ENCODE measurements at regions not wholly inside any gene's neighbourhood (a gene's known extent, or its start where the extent isn't known, plus 50 kb on each side); places are given as distances from the start of the nearest gene placed in this dataset.

GRCh38 chr9:99465231-99465907 is 243.3 kb downstream of the SEC61B start:
- no peak for TF ChIP-seq POLR2A (IDR thresholded peaks at IDR 0.05)
- TF ChIP-seq CTCF (IDR thresholded peaks at IDR 0.05), result no peak
- Histone ChIP-seq H3K36me3 (no peaks in the 10 kb centered on the region), H3K4me1 (peaks cover 0 to 11% of the 10 kb centered on the region in 2 donors), H3K27me3 (no peaks in the 10 kb centered on the region), H3K9me3 (no peaks in the 10 kb centered on the region), H3K4me3 (no peak overlapping the region), H3K27ac (peak overlapping the region; percentile 42 to 63)
- peak in 1 of 2 donors; percentile 37 for DNase-seq
- intact Hi-C loops (cut with DNase I; ENCODE audit: low total_unique reads), result no loop called here

GRCh38 chr9:99466104-99466503 is 244.0 kb downstream of the SEC61B start:
- TF ChIP-seq POLR2A (IDR thresholded peaks at IDR 0.05), result no peak
- no peak for TF ChIP-seq CTCF (IDR thresholded peaks at IDR 0.05)
- peaks cover 0 to 11% of the 10 kb centered on the region in 2 donors for H3K4me1 ChIP-seq
- peak overlapping the region; percentile 42 to 63 for H3K27ac ChIP-seq
- DNase-seq, result no peak
- H3K4me3 ChIP-seq, result no peak overlapping the region
- H3K27me3 ChIP-seq, result no peaks in the 10 kb centered on the region
- H3K9me3 ChIP-seq, result no peaks in the 10 kb centered on the region
- intact Hi-C loops (cut with DNase I; ENCODE audit: low total_unique reads), result no loop called here
- H3K36me3 ChIP-seq, result no peaks in the 10 kb centered on the region

- H3K4me3 ChIP-seq, result no peak overlapping the region
- H3K36me3 ChIP-seq, result no peaks in the 10 kb centered on the region
- intact Hi-C loops (cut with DNase I; ENCODE audit: low total_unique reads), result no loop called here
- peaks cover 0 to 11% of the 10 kb centered on the region in 2 donors for H3K4me1 ChIP-seq
- no peak overlapping the region for H3K27ac ChIP-seq
- DNase-seq, result no peak
- TF ChIP-seq CTCF (IDR thresholded peaks at IDR 0.05) (no peak), POLR2A (IDR thresholded peaks at IDR 0.05) (no peak)
- H3K9me3 ChIP-seq, result no peaks in the 10 kb centered on the region
- no peaks in the 10 kb centered on the region for H3K27me3 ChIP-seq
Measured at GRCh38 chr9:99466781-99467180, 244.7 kb downstream of the SEC61B start.

GRCh38 chr9:99471033-99471432 is 249.0 kb downstream of the SEC61B start:
- H3K36me3 ChIP-seq, result no peaks in the 10 kb centered on the region
- H3K27ac ChIP-seq, result no peak overlapping the region
- no peaks in the 10 kb centered on the region for H3K27me3 ChIP-seq
- no peak overlapping the region for H3K4me3 ChIP-seq
- no peak for TF ChIP-seq POLR2A (IDR thresholded peaks at IDR 0.05)
- TF ChIP-seq CTCF (IDR thresholded peaks at IDR 0.05), result no peak
- intact Hi-C loops (cut with DNase I; ENCODE audit: low total_unique reads), result no loop called here
- no peaks in the 10 kb centered on the region for H3K4me1 ChIP-seq
- DNase-seq, result no peak
- H3K9me3 ChIP-seq, result no peaks in the 10 kb centered on the region

GRCh38 chr9:99472240-99472915 is 250.3 kb downstream of the SEC61B start:
- Histone ChIP-seq H3K9me3 (no peaks in the 10 kb centered on the region), H3K27me3 (no peaks in the 10 kb centered on the region), H3K36me3 (no peaks in the 10 kb centered on the region), H3K4me1 (no peaks in the 10 kb centered on the region), H3K27ac (no peak overlapping the region), H3K4me3 (no peak overlapping the region)
- no peak for DNase-seq
- TF ChIP-seq CTCF (IDR thresholded peaks at IDR 0.05) (no peak), POLR2A (IDR thresholded peaks at IDR 0.05) (no peak)
- intact Hi-C loops (cut with DNase I; ENCODE audit: low total_unique reads), result no loop called here

Measured in uterus (tissue), 3 donors.